ENCODE measurements at regions not wholly inside any gene's neighbourhood (a gene's known extent, or its start where the extent isn't known, plus 50 kb on each side); places are given as distances from the start of the nearest gene placed in this dataset.

- DNase-seq (no peak), ATAC-seq (no peak)
- Histone ChIP-seq H3K9me3 (no peaks in the 10 kb centered on the region), H3K27me3 (no peaks in the 10 kb centered on the region), H3K36me3 (no peaks in the 10 kb centered on the region), H3K27ac (no peak overlapping the region), H3K4me1 (no peaks in the 10 kb centered on the region), H3K4me3 (no peak overlapping the region)
- in situ Hi-C loops (cut with MboI; ENCODE audit: low sequenced_read_pairs in 4 of 4), result no loop called here
- TF ChIP-seq CTCF (IDR thresholded peaks at IDR 0.05 in 4 of 5, conservative IDR thresholded peaks at IDR 0.05 in 1 of 5) (no peak), POLR2A (IDR thresholded peaks at IDR 0.05) (no peak)
- intact Hi-C loops (cut with DNase I; ENCODE audit: low total_unique reads), result no loop called here
Observed at GRCh38 chr2:51483720-51484119, 451.8 kb upstream of the NRXN1 start.

GRCh38 chr2:51472783-51473182 lies 440.9 kb upstream of the NRXN1 start:
- no peak overlapping the region for H3K4me3 ChIP-seq
- H3K9me3 ChIP-seq, result no peaks in the 10 kb centered on the region
- H3K36me3 ChIP-seq, result no peaks in the 10 kb centered on the region
- in situ Hi-C loops (cut with MboI; ENCODE audit: low sequenced_read_pairs in 4 of 4) (no loop called here), intact Hi-C loops (cut with DNase I; ENCODE audit: low total_unique reads) (no loop called here)
- TF ChIP-seq CTCF (IDR thresholded peaks at IDR 0.05 in 4 of 5, conservative IDR thresholded peaks at IDR 0.05 in 1 of 5), result no peak
- H3K27me3 ChIP-seq, result no peaks in the 10 kb centered on the region
- H3K4me1 ChIP-seq, result no peaks in the 10 kb centered on the region
- DNase-seq (peak; percentile 8 to 41), ATAC-seq (peak; percentile 62 to 64)
- H3K27ac ChIP-seq, result no peak overlapping the region

DNA sequence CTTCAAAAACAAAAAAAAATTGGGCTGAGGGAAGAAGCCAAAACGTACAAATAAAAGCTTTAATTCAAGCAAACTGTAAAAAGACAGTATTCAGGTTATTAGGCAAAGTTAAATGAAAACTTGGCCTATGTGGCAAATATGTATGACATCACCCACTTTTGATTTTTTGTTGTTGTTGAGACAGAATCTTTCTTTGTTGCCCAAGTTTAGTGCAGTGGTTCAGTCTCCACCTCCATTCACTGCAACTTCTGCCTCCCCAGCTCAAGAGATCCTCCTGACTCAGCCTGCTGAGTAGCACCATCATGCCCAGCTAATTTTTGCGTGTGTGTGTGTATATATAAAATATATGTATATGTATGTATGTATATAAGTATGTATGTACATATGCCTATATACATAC lies 440.4 kb upstream of the NRXN1 start:
- H3K36me3 ChIP-seq, result no peaks in the 10 kb centered on the region
- TF ChIP-seq CTCF (IDR thresholded peaks at IDR 0.05 in 4 of 5, conservative IDR thresholded peaks at IDR 0.05 in 1 of 5) (no peak), POLR2A (IDR thresholded peaks at IDR 0.05) (no peak)
- peak in 1 of 2 donors; percentile 78 for ATAC-seq
- H3K4me1 ChIP-seq, result no peaks in the 10 kb centered on the region
- H3K27me3 ChIP-seq, result no peaks in the 10 kb centered on the region
- H3K4me3 ChIP-seq, result no peak overlapping the region
- in situ Hi-C loops (cut with MboI; ENCODE audit: low sequenced_read_pairs in 4 of 4), result no loop called here
- no peaks in the 10 kb centered on the region for H3K9me3 ChIP-seq
- DNase-seq, result peak in 1 of 2 donors; percentile 20
- intact Hi-C loops (cut with DNase I; ENCODE audit: low total_unique reads), result no loop called here
- no peak overlapping the region for H3K27ac ChIP-seq

DNA sequence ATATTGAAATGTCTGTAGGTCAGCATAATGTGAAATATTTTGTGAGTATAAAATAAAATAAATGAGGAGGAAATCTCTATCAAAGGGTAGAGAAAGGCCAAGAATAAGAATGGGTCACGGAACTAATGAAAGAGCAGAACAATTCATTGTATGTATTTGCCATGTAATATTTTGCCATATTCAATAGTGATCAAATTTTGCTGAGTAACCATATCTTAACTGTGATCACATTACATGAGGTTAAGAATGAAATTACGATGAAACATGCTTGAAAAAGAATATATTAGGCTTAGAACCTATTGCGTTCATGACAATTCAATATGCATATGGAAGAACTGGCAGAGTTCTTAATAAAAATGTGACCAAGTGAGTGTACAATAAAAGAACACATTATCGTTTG lies 437.2 kb upstream of the NRXN1 start:
- ATAC-seq, result no peak
- no peaks in the 10 kb centered on the region for H3K9me3 ChIP-seq
- no peaks in the 10 kb centered on the region for H3K4me1 ChIP-seq
- no peak overlapping the region for H3K27ac ChIP-seq
- H3K36me3 ChIP-seq, result no peaks in the 10 kb centered on the region
- no peak for DNase-seq
- no peak for TF ChIP-seq CTCF (IDR thresholded peaks at IDR 0.05 in 4 of 5, conservative IDR thresholded peaks at IDR 0.05 in 1 of 5)
- TF ChIP-seq POLR2A (IDR thresholded peaks at IDR 0.05), result no peak
- H3K27me3 ChIP-seq, result no peaks in the 10 kb centered on the region
- intact Hi-C loops (cut with DNase I; ENCODE audit: low total_unique reads), result no loop called here
- in situ Hi-C loops (cut with MboI; ENCODE audit: low sequenced_read_pairs in 4 of 4), result no loop called here
- H3K4me3 ChIP-seq, result no peak overlapping the region

GRCh38 chr2:51465326-51465725 lies 433.4 kb upstream of the NRXN1 start:
- TF ChIP-seq CTCF (IDR thresholded peaks at IDR 0.05 in 4 of 5, conservative IDR thresholded peaks at IDR 0.05 in 1 of 5) (no peak), POLR2A (IDR thresholded peaks at IDR 0.05) (no peak)
- no peak overlapping the region for H3K4me3 ChIP-seq
- H3K27ac ChIP-seq, result no peak overlapping the region
- no peak for DNase-seq
- H3K9me3 ChIP-seq, result no peaks in the 10 kb centered on the region
- in situ Hi-C loops (cut with MboI; ENCODE audit: low sequenced_read_pairs in 4 of 4) (no loop called here), intact Hi-C loops (cut with DNase I; ENCODE audit: low total_unique reads) (no loop called here)
- no peaks in the 10 kb centered on the region for H3K4me1 ChIP-seq
- ATAC-seq, result no peak
- H3K27me3 ChIP-seq, result no peaks in the 10 kb centered on the region
- no peaks in the 10 kb centered on the region for H3K36me3 ChIP-seq

Data from gastrocnemius medialis (tissue), 4 donors.